A673 (cell line): ENCODE measurements at regions not wholly inside any gene's neighbourhood (a gene's known extent, or its start where the extent isn't known, plus 50 kb on each side); places are given as distances from the start of the nearest gene placed in this dataset.
"Not testable (repeated sequence)": the region's sequence is repeated elsewhere in the genome, so short reads cannot be mapped to it uniquely, and the experiment has no call there.

Experiments
- BruUV-seq: library from RNA; stranded (reverse); fragments of 400-500 nt; replicated peaks from 2 replicates; lab custom pipeline; 2021; lab: Mats Ljungman, UMichigan
- CTCF ChIA-PET: fragments of 300-600 bp; sonication (Branson Sonifier 250); formaldehyde crosslinking; loops from one replicate; lab custom pipeline; 2022; ENCODE audit warnings: antibody characterized with exemption; lab: Charles Lee
- POLR2A ChIA-PET: fragments of 300-600 bp; sonication (Branson Sonifier 250); formaldehyde crosslinking; loops from one replicate; lab custom pipeline; 2022; ENCODE audit warnings: antibody characterized with exemption; ENCODE audit not compliant: low non-redundant PET; lab: Charles Lee
- DNase-seq: peaks from one replicate; pipeline ENCODE4 v3.0.0-alpha.2; 2015; ENCODE audit warnings: low spot score
- H3K27ac ChIP-seq: fragments of 200-600 bp; sonication (generic); 2 replicates; pipeline ENCODE4 v1.5.1; 2016; ENCODE audit warnings: mixed run types, low read depth, mild to moderate bottlenecking, mixed read lengths, antibody characterized with exemption, low read length; ENCODE audit not compliant: poor library complexity, severe bottlenecking
- H3K27me3 ChIP-seq: fragments of 200-600 bp; sonication (generic); replicated peaks from 2 replicates; pipeline ENCODE4 v1.6.1; 2017; ENCODE audit warnings: mixed run types, low read depth, mild to moderate bottlenecking, mixed read lengths, antibody characterized with exemption, low read length; ENCODE audit not compliant: insufficient read depth, poor library complexity
- H3K36me3 ChIP-seq: fragments of 200-600 bp; sonication (generic); 2 replicates; pipeline ENCODE4 v1.6.1; 2016; ENCODE audit warnings: mixed run types, mild to moderate bottlenecking, mixed read lengths, antibody characterized with exemption, low read length; ENCODE audit not compliant: insufficient read depth, poor library complexity, severe bottlenecking
- H3K4me1 ChIP-seq: fragments of 200-600 bp; sonication (generic); 2 replicates; pipeline ENCODE4 v1.6.1; 2017; ENCODE audit warnings: mixed run types, mild to moderate bottlenecking, mixed read lengths, antibody characterized with exemption, low read length; ENCODE audit not compliant: insufficient read depth, poor library complexity, severe bottlenecking
- H3K4me3 ChIP-seq: fragments of 200-600 bp; sonication (generic); 2 replicates; pipeline ENCODE4 v1.5.1; 2016; ENCODE audit warnings: low read depth, mixed run types, mild to moderate bottlenecking, mixed read lengths, low read length; ENCODE audit not compliant: poor library complexity, severe bottlenecking
- H3K9me3 ChIP-seq: fragments of 200-600 bp; sonication (generic); 2 replicates; pipeline ENCODE4 v1.6.1; 2016; ENCODE audit warnings: mixed run types, low read depth, mild to moderate bottlenecking, mixed read lengths, antibody characterized with exemption, low read length; ENCODE audit not compliant: poor library complexity, severe bottlenecking
- CTCF ChIP-seq: fragments of 300-800, 200-600 bp; sonication (generic); conservative IDR thresholded peaks from 2 replicates; pipeline ENCODE4 v1.5.1; 2017; ENCODE audit warnings: low read depth, mild to moderate bottlenecking, antibody characterized with exemption, low read length, moderate library complexity, mixed read lengths
- EZH2 ChIP-seq: fragments of 200-600 bp; sonication (generic); IDR thresholded peaks from 2 replicates; pipeline ENCODE4 v1.6.1; 2017; ENCODE audit warnings: borderline replicate concordance, low read depth, mild to moderate bottlenecking, mixed read lengths, antibody characterized with exemption, low read length; ENCODE audit not compliant: poor library complexity, severe bottlenecking
- intact Hi-C: fragments of 100-400 bp; cut with micrococcal nuclease; formaldehyde crosslinking; loops from one replicate; pipeline ENCODE4 v1.10.0; 2022; ENCODE audit not compliant: unreplicated experiment

GRCh38 chr7:85796956-85797355 lies 610.1 kb upstream of the SEMA3D start:
- ChIA-PET CTCF (no interaction called here), POLR2A (no interaction called here)
- Histone ChIP-seq H3K4me1 (no peaks in the 10 kb centered on the region), H3K9me3 (no peaks in the 10 kb centered on the region), H3K36me3 (no peaks in the 10 kb centered on the region), H3K4me3 (no peak overlapping the region), H3K27ac (no peak overlapping the region), H3K27me3 (no peaks in the 10 kb centered on the region)
- intact Hi-C loops, result no loop called here
- TF ChIP-seq CTCF, result no peak
- no TSS peak for BruUV-seq
- DNase-seq, result no peak

GRCh38 chr7:85791098-85791497 lies 604.2 kb upstream of the SEMA3D start:
- intact Hi-C loops, CTCF ChIA-PET, H3K9me3 ChIP-seq, POLR2A ChIA-PET, H3K36me3 ChIP-seq, DNase-seq, H3K27me3 ChIP-seq, H3K27ac ChIP-seq, BruUV-seq, H3K4me3 ChIP-seq, H3K4me1 ChIP-seq: not testable (repeated sequence)

GRCh38 chr7:85781606-85782005 lies 594.8 kb upstream of the SEMA3D start:
- intact Hi-C loops, result no loop called here
- ChIA-PET CTCF (no interaction called here), POLR2A (no interaction called here)

More at GRCh38 chr7:85781606-85782005, 594.8 kb upstream of the SEMA3D start:
- no peak for DNase-seq
- Histone ChIP-seq H3K4me1 (no peaks in the 10 kb centered on the region), H3K4me3 (no peak overlapping the region), H3K27ac (no peak overlapping the region), H3K36me3 (no peaks in the 10 kb centered on the region), H3K9me3 (peaks cover 8% of the 10 kb centered on the region), H3K27me3 (no peaks in the 10 kb centered on the region)
- TF ChIP-seq CTCF (no peak), EZH2 (no peak)
- BruUV-seq, result no TSS peak
